ENCODE measurements at regions not wholly inside any gene's neighbourhood (a gene's known extent, or its start where the extent isn't known, plus 50 kb on each side); places are given as distances from the start of the nearest gene placed in this dataset.

DNA sequence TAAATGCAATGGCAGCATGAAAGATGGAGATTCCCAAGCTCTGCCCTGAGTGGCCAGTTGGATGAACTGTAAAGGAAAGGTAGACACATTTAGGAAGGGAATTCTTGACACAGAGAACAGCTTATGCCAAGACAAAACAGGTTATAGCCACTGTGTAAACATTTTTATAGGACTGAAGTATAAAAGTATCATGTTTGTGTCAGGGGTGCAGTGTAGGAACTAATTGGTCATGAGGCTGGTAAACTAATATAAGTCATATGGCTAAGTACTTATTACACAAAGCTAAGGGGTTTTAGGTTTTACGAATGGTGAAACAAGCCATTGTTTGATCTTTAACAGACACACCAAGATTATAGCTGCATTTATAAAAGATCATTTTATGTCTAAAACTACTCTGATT lies 207.7 kb upstream of the SLC16A7 start:
- intact Hi-C loops (cut with DNase I) = no loop called here
- Histone ChIP-seq H3K4me3 (no peak overlapping the region), H3K36me3 (no peaks in the 10 kb centered on the region), H3K9ac (ENCODE audit: low read depth in 2 of 2, low read length in 2 of 2) (no peak overlapping the region), H3K9me3 (no peaks in the 10 kb centered on the region), H3K27me3 (no peaks in the 10 kb centered on the region), H3K4me1 (no peaks in the 10 kb centered on the region), H3K27ac (no peak overlapping the region)
- TF ChIP-seq, protein P1, sequence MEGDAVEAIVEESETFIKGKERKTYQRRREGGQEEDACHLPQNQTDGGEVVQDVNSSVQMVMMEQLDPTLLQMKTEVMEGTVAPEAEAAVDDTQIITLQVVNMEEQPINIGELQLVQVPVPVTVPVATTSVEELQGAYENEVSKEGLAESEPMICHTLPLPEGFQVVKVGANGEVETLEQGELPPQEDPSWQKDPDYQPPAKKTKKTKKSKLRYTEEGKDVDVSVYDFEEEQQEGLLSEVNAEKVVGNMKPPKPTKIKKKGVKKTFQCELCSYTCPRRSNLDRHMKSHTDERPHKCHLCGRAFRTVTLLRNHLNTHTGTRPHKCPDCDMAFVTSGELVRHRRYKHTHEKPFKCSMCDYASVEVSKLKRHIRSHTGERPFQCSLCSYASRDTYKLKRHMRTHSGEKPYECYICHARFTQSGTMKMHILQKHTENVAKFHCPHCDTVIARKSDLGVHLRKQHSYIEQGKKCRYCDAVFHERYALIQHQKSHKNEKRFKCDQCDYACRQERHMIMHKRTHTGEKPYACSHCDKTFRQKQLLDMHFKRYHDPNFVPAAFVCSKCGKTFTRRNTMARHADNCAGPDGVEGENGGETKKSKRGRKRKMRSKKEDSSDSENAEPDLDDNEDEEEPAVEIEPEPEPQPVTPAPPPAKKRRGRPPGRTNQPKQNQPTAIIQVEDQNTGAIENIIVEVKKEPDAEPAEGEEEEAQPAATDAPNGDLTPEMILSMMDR (IDR thresholded peaks at IDR 0.05) = no peak
- DNase-seq = no peak

- no peak overlapping the region for H3K9ac ChIP-seq (ENCODE audit: low read depth in 2 of 2, low read length in 2 of 2)
- H3K4me1 ChIP-seq = no peaks in the 10 kb centered on the region
- intact Hi-C loops (cut with DNase I) = no loop called here
- TF ChIP-seq, protein P1 (IDR thresholded peaks at IDR 0.05) = no peak
- DNase-seq = no peak
- H3K4me3 ChIP-seq = no peak overlapping the region
- H3K9me3 ChIP-seq = no peaks in the 10 kb centered on the region
- H3K27me3 ChIP-seq = no peaks in the 10 kb centered on the region
- H3K27ac ChIP-seq = no peak overlapping the region
- no peaks in the 10 kb centered on the region for H3K36me3 ChIP-seq
Measured at GRCh38 chr12:59386236-59386635, 209.6 kb upstream of the SLC16A7 start.

DNA sequence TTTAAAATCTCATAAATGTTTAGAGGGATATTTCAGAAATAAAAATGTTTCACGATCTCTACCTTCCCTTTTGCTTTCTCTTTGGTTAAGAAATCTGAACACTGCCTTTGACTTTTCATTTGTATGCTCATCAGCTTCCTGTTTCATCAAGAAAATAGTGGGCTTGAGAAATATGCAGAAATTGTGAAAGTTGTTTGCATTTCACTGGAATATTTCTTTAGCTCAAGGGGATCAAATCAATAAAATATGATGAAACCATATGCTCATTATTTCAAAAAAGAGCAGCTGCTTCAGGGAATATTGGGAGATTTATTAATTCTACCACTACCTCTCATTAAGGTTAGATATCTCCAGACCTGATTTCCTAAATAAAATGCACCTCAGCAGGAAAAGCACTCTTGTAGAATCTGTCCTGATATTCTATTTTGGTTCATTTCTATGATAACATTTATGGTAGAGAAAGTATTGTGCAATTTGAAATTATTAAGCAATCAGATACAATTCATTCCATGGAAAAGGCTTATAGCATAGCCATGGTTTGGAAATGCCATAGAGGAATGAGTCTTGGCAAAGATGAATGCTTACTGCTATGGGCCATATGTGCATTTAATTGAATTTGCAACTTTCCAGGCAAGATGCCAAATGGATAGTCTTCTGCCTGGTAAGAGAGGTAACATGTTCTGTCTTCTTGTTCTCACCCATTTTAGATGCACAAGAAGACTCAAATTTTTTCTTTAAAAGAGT lies 212.6 kb upstream of the SLC16A7 start:
- TF ChIP-seq, protein P1 (IDR thresholded peaks at IDR 0.05) = no peak
- H3K27me3 ChIP-seq = no peaks in the 10 kb centered on the region
- no peak for DNase-seq
- H3K9me3 ChIP-seq = no peaks in the 10 kb centered on the region
- H3K4me3 ChIP-seq = no peak overlapping the region
- no peaks in the 10 kb centered on the region for H3K4me1 ChIP-seq
- H3K27ac ChIP-seq = no peak overlapping the region
- intact Hi-C loops (cut with DNase I) = no loop called here
- no peaks in the 10 kb centered on the region for H3K36me3 ChIP-seq
- H3K9ac ChIP-seq (ENCODE audit: low read depth in 2 of 2, low read length in 2 of 2) = no peak overlapping the region

DNA sequence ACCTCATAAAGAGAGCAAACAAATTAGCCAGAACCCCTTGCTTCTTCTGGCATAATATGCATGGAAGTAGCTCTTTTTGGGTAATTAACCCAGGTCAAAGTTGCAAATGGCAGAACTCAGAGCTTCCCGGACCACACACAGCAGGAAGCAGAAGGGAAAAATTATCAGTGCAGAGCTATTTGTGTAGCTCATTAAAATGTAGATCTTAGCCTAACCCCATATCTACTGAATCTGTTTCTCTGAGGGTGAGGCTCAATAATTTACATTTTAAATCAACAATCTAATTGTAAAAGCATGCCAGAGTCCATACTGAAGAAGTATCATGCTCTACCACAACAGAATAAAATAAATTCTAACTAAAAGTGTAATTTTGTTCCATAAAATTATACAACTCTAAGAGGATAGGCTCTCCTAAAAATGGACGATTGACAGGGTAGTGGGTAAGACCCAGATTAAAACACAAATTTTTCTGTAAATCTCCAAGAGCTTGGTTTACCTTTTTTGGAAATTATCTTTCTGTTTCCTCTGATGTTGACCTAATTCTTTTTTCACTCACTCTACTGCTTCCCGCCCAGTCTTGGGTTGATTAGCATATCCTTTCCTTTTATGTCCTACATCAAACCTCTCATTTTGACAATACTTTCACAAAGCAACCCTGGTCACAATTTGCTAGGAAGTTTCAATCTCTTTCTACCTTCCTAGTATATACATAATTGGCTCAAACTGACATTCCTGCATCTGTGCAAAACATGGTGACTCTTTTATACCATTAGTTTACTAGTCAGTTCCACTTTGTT lies 213.3 kb upstream of the SLC16A7 start:
- Histone ChIP-seq H3K9ac (ENCODE audit: low read depth in 2 of 2, low read length in 2 of 2) (no peak overlapping the region), H3K27me3 (no peaks in the 10 kb centered on the region), H3K9me3 (no peaks in the 10 kb centered on the region), H3K4me3 (no peak overlapping the region), H3K27ac (no peak overlapping the region), H3K4me1 (no peaks in the 10 kb centered on the region), H3K36me3 (no peaks in the 10 kb centered on the region)
- TF ChIP-seq, protein P1 (IDR thresholded peaks at IDR 0.05) = no peak
- DNase-seq = no peak
- intact Hi-C loops (cut with DNase I) = no loop called here

DNA sequence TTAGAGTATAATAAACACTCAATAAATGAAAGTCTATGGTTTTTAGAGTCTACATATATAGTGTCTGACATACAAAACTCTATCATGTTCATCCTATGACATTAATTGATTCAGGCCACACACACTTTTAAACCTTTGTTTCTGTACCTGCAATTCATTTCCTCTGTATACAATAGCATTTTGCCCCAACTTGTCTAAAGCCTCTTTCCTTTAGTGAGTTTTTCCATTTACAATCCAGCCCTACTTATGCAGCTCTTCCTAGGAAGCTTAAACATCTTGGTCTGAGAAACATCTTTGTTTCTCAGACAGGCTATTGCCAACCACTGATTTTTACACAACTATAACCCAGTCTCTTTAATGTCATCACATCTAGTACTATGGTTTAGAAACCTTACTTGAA lies 214.7 kb upstream of the SLC16A7 start:
- Histone ChIP-seq H3K4me1 (no peaks in the 10 kb centered on the region), H3K9ac (ENCODE audit: low read depth in 2 of 2, low read length in 2 of 2) (no peak overlapping the region), H3K4me3 (no peak overlapping the region), H3K9me3 (no peaks in the 10 kb centered on the region), H3K36me3 (no peaks in the 10 kb centered on the region), H3K27me3 (no peaks in the 10 kb centered on the region), H3K27ac (no peak overlapping the region)
- DNase-seq = no peak
- intact Hi-C loops (cut with DNase I) = no loop called here
- TF ChIP-seq, protein P1 (IDR thresholded peaks at IDR 0.05) = no peak

Measured in colonic mucosa (tissue), 4 donors.